Mesenchymal stem cell (in vitro differentiated cells and primary cell): ENCODE measurements at regions not wholly inside any gene's neighbourhood (a gene's known extent, or its start where the extent isn't known, plus 50 kb on each side); places are given as distances from the start of the nearest gene placed in this dataset.
"Not testable (repeated sequence)": the region's sequence is repeated elsewhere in the genome, so short reads cannot be mapped to it uniquely, and the experiment has no call there.

Source experiments
- DNase-seq: peaks from one replicate; pipeline ENCODE4 v3.0.0-alpha.2; 2013
- H2AFZ ChIP-seq: one replicate; pipeline ENCODE4 v1.6.1; 2013; ENCODE audit warnings: low read depth, mild to moderate bottlenecking, control low read depth, inconsistent platforms, low read length, moderate library complexity
- H2AK5ac ChIP-seq: 2 replicates; pipeline ENCODE4 v1.6.1; 2013; ENCODE audit warnings: low read length, moderate library complexity, mild to moderate bottlenecking, inconsistent platforms; ENCODE audit not compliant: severe bottlenecking
- H2BK120ac ChIP-seq: one replicate; pipeline ENCODE4 v1.6.1; 2013; ENCODE audit warnings: low read depth, mild to moderate bottlenecking, inconsistent platforms, low read length, moderate library complexity
- H2BK12ac ChIP-seq, 2 experiments: one replicate each; pipeline ENCODE4 v1.6.1; 2013; ENCODE audit warnings: inconsistent platforms in 2 of 2, low read length in 2 of 2, mild to moderate bottlenecking in 2 of 2, moderate library complexity in 2 of 2, control low read depth in 1 of 2
- H2BK15ac ChIP-seq: one replicate; pipeline ENCODE4 v1.6.1; 2013; ENCODE audit warnings: mild to moderate bottlenecking, low read depth, inconsistent platforms; ENCODE audit not compliant: poor library complexity, severe bottlenecking
- H2BK5ac ChIP-seq: 2 replicates; pipeline ENCODE4 v1.6.1; 2013; ENCODE audit warnings: low read depth, mild to moderate bottlenecking, low read length, control low read depth, inconsistent platforms; ENCODE audit not compliant: poor library complexity, severe bottlenecking
- H3K14ac ChIP-seq, 2 experiments: one replicate each; pipeline ENCODE4 v1.6.1; 2013; ENCODE audit warnings: inconsistent platforms in 2 of 2, low read length in 2 of 2, control low read depth in 1 of 2, mild to moderate bottlenecking in 1 of 2, moderate library complexity in 1 of 2
- H3K18ac ChIP-seq, 2 experiments: one replicate each; pipeline ENCODE4 v1.6.1; 2013; ENCODE audit warnings: inconsistent platforms in 2 of 2, low read length in 2 of 2, control low read depth in 1 of 2, low read depth in 1 of 2, mild to moderate bottlenecking in 1 of 2
- H3K23ac ChIP-seq, 2 experiments: one replicate each; pipeline ENCODE4 v1.6.1; 2013; ENCODE audit warnings: inconsistent platforms in 2 of 2, low read length in 2 of 2, mild to moderate bottlenecking in 2 of 2, moderate library complexity in 2 of 2, control low read depth in 1 of 2
- H3K27ac ChIP-seq: 2 replicates; pipeline ENCODE4 v1.5.1; 2013; ENCODE audit warnings: mild to moderate bottlenecking, moderate library complexity, low read length, control low read depth, inconsistent platforms; ENCODE audit not compliant: poor library complexity, severe bottlenecking
- H3K27me3 ChIP-seq, 2 experiments: 2 replicates each; pipeline versions ENCODE4 v1.6.1 to v1.7.0; 2013; ENCODE audit warnings: low read length in 2 of 2, mild to moderate bottlenecking in 2 of 2, moderate library complexity in 2 of 2, control low read depth in 1 of 2, inconsistent platforms in 1 of 2; ENCODE audit not compliant: control insufficient read depth in 1 of 2, insufficient read depth in 1 of 2
- H3K36me3 ChIP-seq, 2 experiments: 2 replicates each; pipeline versions ENCODE4 v1.6.1 to v1.7.0; 2013; ENCODE audit warnings: low read length in 2 of 2, control low read depth in 1 of 2, inconsistent platforms in 1 of 2, low read depth in 1 of 2, mild to moderate bottlenecking in 1 of 2; ENCODE audit not compliant: insufficient read depth in 2 of 2, control insufficient read depth in 1 of 2
- H3K4ac ChIP-seq, 2 experiments: one replicate each; pipeline ENCODE4 v1.6.1; 2013; ENCODE audit warnings: inconsistent platforms in 2 of 2, low read length in 2 of 2, mild to moderate bottlenecking in 2 of 2, moderate library complexity in 2 of 2, control low read depth in 1 of 2, low read depth in 1 of 2
- H3K4me1 ChIP-seq: 2 replicates; pipeline ENCODE4 v1.6.1; 2013; ENCODE audit warnings: low read depth, low read length, control low read depth; ENCODE audit not compliant: control insufficient read depth, insufficient read depth
- H3K4me2 ChIP-seq: 2 replicates; pipeline ENCODE4 v1.6.1; 2013; ENCODE audit warnings: low read length, mild to moderate bottlenecking, inconsistent platforms; ENCODE audit not compliant: poor library complexity, severe bottlenecking
- H3K4me3 ChIP-seq, 2 experiments: 2 replicates each; pipeline versions ENCODE4 v1.5.1 to v1.7.0; 2013; ENCODE audit warnings: low read length in 2 of 2, mild to moderate bottlenecking in 2 of 2, control low read depth in 1 of 2, low read depth in 1 of 2; ENCODE audit not compliant: insufficient read depth in 1 of 2
- H3K79me1 ChIP-seq: replicated peaks from 2 replicates; pipeline ENCODE4 v1.6.1; 2013; ENCODE audit warnings: mild to moderate bottlenecking, control low read depth, low read length, inconsistent platforms; ENCODE audit not compliant: poor library complexity, severe bottlenecking
- H3K9ac ChIP-seq: 2 replicates; pipeline ENCODE4 v1.7.0; 2013; ENCODE audit warnings: mild to moderate bottlenecking, low read length, moderate library complexity
- H3K9me3 ChIP-seq: 2 replicates; pipeline ENCODE4 v1.7.0; 2013; ENCODE audit warnings: mild to moderate bottlenecking, low read length; ENCODE audit not compliant: control insufficient read depth
- H4K8ac ChIP-seq: one replicate; pipeline ENCODE4 v1.6.1; 2013; ENCODE audit warnings: inconsistent platforms, mild to moderate bottlenecking, low read length, moderate library complexity
- H4K91ac ChIP-seq: one replicate; pipeline ENCODE4 v1.6.1; 2013; ENCODE audit warnings: mild to moderate bottlenecking, low read length, inconsistent platforms
- WGBS: methylation state at CpG from one replicate; pipeline ENCODE4 v1.1.7; 2013; ENCODE audit warnings: mixed read lengths; 5-methylcytosine and 5-hydroxymethylcytosine counted together

GRCh38 chr11:100409267-100409666 is 277.8 kb upstream of the ARHGAP42 start:
- 92% methylated on average over 10 of the region's 11 CpGs for WGBS
- not testable (repeated sequence) for H2BK12ac ChIP-seq, H3K4me1 ChIP-seq, H3K36me3 ChIP-seq, DNase-seq, H2BK120ac ChIP-seq, H3K27me3 ChIP-seq, H3K23ac ChIP-seq, H2BK5ac ChIP-seq, H3K4me3 ChIP-seq, H3K4me2 ChIP-seq, H3K79me1 ChIP-seq, H2AFZ ChIP-seq, H3K27ac ChIP-seq, H3K4ac ChIP-seq, H2AK5ac ChIP-seq, H3K14ac ChIP-seq, H3K18ac ChIP-seq, H2BK15ac ChIP-seq, H4K91ac ChIP-seq, H4K8ac ChIP-seq, H3K9me3 ChIP-seq, H3K9ac ChIP-seq

- H2BK120ac ChIP-seq: no peak overlapping the region
- no peak overlapping the region for H2AFZ ChIP-seq
Measured at GRCh38 chr11:100419518-100419917, 267.6 kb upstream of the ARHGAP42 start.

GRCh38 chr11:100434821-100435641 is 252.1 kb upstream of the ARHGAP42 start:
- H3K9ac ChIP-seq: no peak overlapping the region
- H3K36me3 ChIP-seq: no peaks in the 10 kb centered on the region
- H2AK5ac ChIP-seq: no peak overlapping the region
- no peak overlapping the region for H3K4me2 ChIP-seq
- H2BK12ac ChIP-seq: no peak overlapping the region
- H3K27ac ChIP-seq: no peak overlapping the region
- no peak overlapping the region for H3K4ac ChIP-seq
- DNase-seq: no peak
- no peak overlapping the region for H3K14ac ChIP-seq
- no peak overlapping the region for H4K8ac ChIP-seq
- H2BK120ac ChIP-seq: no peak overlapping the region
- H2BK5ac ChIP-seq: no peak overlapping the region
- WGBS: 72% methylated on average over 1 of the region's 10 CpGs
- no peak overlapping the region for H2BK15ac ChIP-seq
- H3K79me1 ChIP-seq: no peaks in the 10 kb centered on the region
- H3K4me1 ChIP-seq: no peaks in the 10 kb centered on the region
- H2AFZ ChIP-seq: no peak overlapping the region
- no peak overlapping the region for H3K18ac ChIP-seq
- no peak overlapping the region for H4K91ac ChIP-seq
- no peak overlapping the region for H3K23ac ChIP-seq
- no peaks in the 10 kb centered on the region for H3K27me3 ChIP-seq
- H3K4me3 ChIP-seq: no peak overlapping the region
- H3K9me3 ChIP-seq: no peaks in the 10 kb centered on the region

More at GRCh38 chr11:100419518-100419917, 267.6 kb upstream of the ARHGAP42 start:
- H3K4me1 ChIP-seq: no peaks in the 10 kb centered on the region
- H2BK5ac ChIP-seq: no peak overlapping the region
- no peak overlapping the region for H2BK15ac ChIP-seq
- H3K36me3 ChIP-seq: no peaks in the 10 kb centered on the region
- 100% methylated on average over 2 of the region's 2 CpGs for WGBS
- H3K14ac ChIP-seq: no peak overlapping the region
- no peak overlapping the region for H3K4me2 ChIP-seq
- H3K9ac ChIP-seq: no peak overlapping the region
- H2AK5ac ChIP-seq: no peak overlapping the region
- no peak overlapping the region for H3K18ac ChIP-seq
- H3K9me3 ChIP-seq: peaks cover 37% of the 10 kb centered on the region
- DNase-seq: no peak
- no peak overlapping the region for H4K8ac ChIP-seq
- H3K4me3 ChIP-seq: no peak overlapping the region
- H3K4ac ChIP-seq: no peak overlapping the region
- H3K27ac ChIP-seq: no peak overlapping the region
- no peaks in the 10 kb centered on the region for H3K79me1 ChIP-seq
- H4K91ac ChIP-seq: no peak overlapping the region
- H3K27me3 ChIP-seq: no peaks in the 10 kb centered on the region
- no peak overlapping the region for H3K23ac ChIP-seq
- no peak overlapping the region for H2BK12ac ChIP-seq

- no peak overlapping the region for H2BK12ac ChIP-seq
- H4K91ac ChIP-seq: no peak overlapping the region
- no peak overlapping the region for H3K27ac ChIP-seq
- DNase-seq: no peak
- no peak overlapping the region for H3K9ac ChIP-seq
- H2BK15ac ChIP-seq: no peak overlapping the region
- H2AK5ac ChIP-seq: no peak overlapping the region
- 100% methylated on average over 1 of the region's 2 CpGs for WGBS
- no peak overlapping the region for H3K4me2 ChIP-seq
- no peak overlapping the region for H2AFZ ChIP-seq
- H3K36me3 ChIP-seq: no peaks in the 10 kb centered on the region
- no peaks in the 10 kb centered on the region for H3K4me1 ChIP-seq
- no peak overlapping the region for H3K23ac ChIP-seq
- no peak overlapping the region for H3K18ac ChIP-seq
- H3K14ac ChIP-seq: no peak overlapping the region
- H4K8ac ChIP-seq: no peak overlapping the region
- H3K27me3 ChIP-seq: no peaks in the 10 kb centered on the region
- H3K9me3 ChIP-seq: peaks cover 7% of the 10 kb centered on the region
- no peak overlapping the region for H2BK120ac ChIP-seq
- H3K79me1 ChIP-seq: no peaks in the 10 kb centered on the region
- H2BK5ac ChIP-seq: no peak overlapping the region
- no peak overlapping the region for H3K4me3 ChIP-seq
- H3K4ac ChIP-seq: no peak overlapping the region
Measured at GRCh38 chr11:100438376-100438775, 248.7 kb upstream of the ARHGAP42 start.
